ENCODE measurements at regions not wholly inside any gene's neighbourhood (a gene's known extent, or its start where the extent isn't known, plus 50 kb on each side); places are given as distances from the start of the nearest gene placed in this dataset.

- no peak for DNase-seq
Observed at GRCh38 chr7:18420748-18421147, 74.8 kb upstream of the HDAC9 start.

- DNase-seq = peak; percentile 12
Observed at GRCh38 chr7:18421297-18422002, 74.1 kb upstream of the HDAC9 start.

GRCh38 chr7:18425227-18425626 lies 70.3 kb upstream of the HDAC9 start:
- DNase-seq = no peak

- no peak for DNase-seq
Observed at GRCh38 chr7:18425838-18426445, 69.6 kb upstream of the HDAC9 start.

GRCh38 chr7:18426564-18427226 lies 68.9 kb upstream of the HDAC9 start:
- DNase-seq = no peak

- no peak for DNase-seq
Observed at GRCh38 chr7:18429547-18429946, 66.0 kb upstream of the HDAC9 start.

- DNase-seq = no peak
Observed at GRCh38 chr7:18430810-18431209, 64.7 kb upstream of the HDAC9 start.

- DNase-seq = no peak
Observed at GRCh38 chr7:18434171-18434570, 61.4 kb upstream of the HDAC9 start.

GRCh38 chr7:18437101-18437500 lies 58.4 kb upstream of the HDAC9 start:
- no peak for DNase-seq

GRCh38 chr7:18440934-18441333 lies 54.6 kb upstream of the HDAC9 start:
- no peak for DNase-seq

- no peak for DNase-seq
Observed at GRCh38 chr7:18444826-18445225, 50.7 kb upstream of the HDAC9 start.

GRCh38 chr7:18445483-18445882 lies 50.1 kb upstream of the HDAC9 start:
- no peak for DNase-seq
